SU-DHL-6 (cell line): ENCODE measurements at regions not wholly inside any gene's neighbourhood (a gene's known extent, or its start where the extent isn't known, plus 50 kb on each side); places are given as distances from the start of the nearest gene placed in this dataset.

Source experiments
- EZH2phosphoT487 ChIP-seq: fragments of 200-600 bp; sonication (generic), shearing (Covaris generic); conservative IDR thresholded peaks from 2 replicates; pipeline ENCODE4 v1.6.1; 2018; ENCODE audit warnings: mild to moderate bottlenecking, antibody characterized with exemption, low read length, moderate library complexity, mixed read lengths
- TF ChIP-seq, protein P1 (sequence below): fragments of 200-600 bp; sonication (generic); IDR thresholded peaks from one replicate; pipeline ENCODE4 v1.5.1; 2017; ENCODE audit warnings: antibody characterized with exemption, mild to moderate bottlenecking, low read length, moderate library complexity; ENCODE audit not compliant: insufficient read depth, poor library complexity, severe bottlenecking

GRCh38 chr4:64670647-64671046, 261.4 kb upstream of the TECRL start:
- TF ChIP-seq, protein P1, sequence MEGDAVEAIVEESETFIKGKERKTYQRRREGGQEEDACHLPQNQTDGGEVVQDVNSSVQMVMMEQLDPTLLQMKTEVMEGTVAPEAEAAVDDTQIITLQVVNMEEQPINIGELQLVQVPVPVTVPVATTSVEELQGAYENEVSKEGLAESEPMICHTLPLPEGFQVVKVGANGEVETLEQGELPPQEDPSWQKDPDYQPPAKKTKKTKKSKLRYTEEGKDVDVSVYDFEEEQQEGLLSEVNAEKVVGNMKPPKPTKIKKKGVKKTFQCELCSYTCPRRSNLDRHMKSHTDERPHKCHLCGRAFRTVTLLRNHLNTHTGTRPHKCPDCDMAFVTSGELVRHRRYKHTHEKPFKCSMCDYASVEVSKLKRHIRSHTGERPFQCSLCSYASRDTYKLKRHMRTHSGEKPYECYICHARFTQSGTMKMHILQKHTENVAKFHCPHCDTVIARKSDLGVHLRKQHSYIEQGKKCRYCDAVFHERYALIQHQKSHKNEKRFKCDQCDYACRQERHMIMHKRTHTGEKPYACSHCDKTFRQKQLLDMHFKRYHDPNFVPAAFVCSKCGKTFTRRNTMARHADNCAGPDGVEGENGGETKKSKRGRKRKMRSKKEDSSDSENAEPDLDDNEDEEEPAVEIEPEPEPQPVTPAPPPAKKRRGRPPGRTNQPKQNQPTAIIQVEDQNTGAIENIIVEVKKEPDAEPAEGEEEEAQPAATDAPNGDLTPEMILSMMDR: no peak
- no peak for TF ChIP-seq EZH2phosphoT487
